GM18519 (cell line): ENCODE measurements at regions not wholly inside any gene's neighbourhood (a gene's known extent, or its start where the extent isn't known, plus 50 kb on each side); places are given as distances from the start of the nearest gene placed in this dataset.

Experiments
- ATAC-seq: cut with Tn5 transposase; IDR thresholded peaks from one replicate; pipeline ENCODE4 v1.9.1; 2021; ENCODE audit warnings: mild to moderate bottlenecking, moderate library complexity; ENCODE audit not compliant: unreplicated experiment, low FRiP score

DNA sequence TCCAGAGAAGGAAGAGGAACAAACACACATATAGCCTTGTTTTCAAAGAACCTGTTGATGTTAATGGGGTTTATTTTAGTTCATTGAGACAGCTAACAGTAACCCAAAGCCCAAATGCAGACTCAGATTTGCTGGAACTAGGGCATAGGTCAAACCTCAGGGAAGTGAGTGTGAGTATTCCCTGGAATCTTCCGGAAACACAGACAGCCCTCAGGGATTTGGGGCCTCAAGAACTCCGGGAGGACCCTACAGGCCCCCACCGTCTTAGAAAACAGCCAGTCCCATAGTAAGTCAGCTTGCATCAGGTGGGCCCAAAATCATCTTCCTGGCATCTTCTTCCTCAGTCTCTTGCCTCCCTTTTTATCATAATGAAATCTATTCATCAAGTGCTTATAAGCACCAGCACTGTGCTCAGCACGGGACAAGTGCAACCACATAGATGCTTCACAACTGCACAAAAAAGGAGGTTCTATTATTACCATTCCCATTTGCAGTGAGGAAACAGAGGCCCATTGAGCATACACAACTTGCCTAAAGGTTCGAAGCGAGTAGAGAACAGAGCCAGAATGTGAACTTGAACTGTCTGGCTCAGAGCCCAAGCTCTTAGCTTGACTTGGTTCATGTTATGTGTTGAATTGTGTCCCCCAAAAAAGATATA, 50.2 kb upstream of the BCL11A start:
- ATAC-seq, result no peak

DNA sequence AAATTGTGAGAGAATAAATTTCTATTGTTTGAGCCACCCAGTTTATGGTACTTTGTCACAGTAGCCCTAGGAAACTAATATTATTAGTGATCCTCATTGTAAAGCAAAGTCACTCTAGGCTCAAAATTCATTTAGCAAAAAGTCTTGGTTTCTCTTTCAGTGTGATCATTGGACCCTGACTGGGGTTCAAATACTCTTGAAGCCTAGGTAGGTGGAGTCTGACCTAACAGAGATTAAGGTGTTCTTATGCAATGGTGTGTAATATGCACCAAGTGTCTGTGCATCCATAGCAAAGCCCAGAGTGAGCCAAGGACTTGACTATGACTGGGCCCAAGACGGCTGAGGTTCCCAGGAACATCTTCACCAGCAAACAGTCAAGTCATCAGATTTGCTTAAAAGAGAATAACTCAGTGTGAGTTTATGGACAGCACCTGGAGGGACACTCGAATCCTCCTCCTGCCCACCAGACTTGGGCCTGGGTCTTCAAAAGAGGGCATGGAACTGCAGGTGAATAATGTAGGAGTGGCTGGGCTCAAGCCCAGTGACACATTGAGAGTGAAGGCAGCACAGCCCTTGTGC, 51.1 kb upstream of the BCL11A start:
- no peak for ATAC-seq

GRCh38 chr2:60605866-60606265, 52.4 kb upstream of the BCL11A start:
- ATAC-seq, result no peak

DNA sequence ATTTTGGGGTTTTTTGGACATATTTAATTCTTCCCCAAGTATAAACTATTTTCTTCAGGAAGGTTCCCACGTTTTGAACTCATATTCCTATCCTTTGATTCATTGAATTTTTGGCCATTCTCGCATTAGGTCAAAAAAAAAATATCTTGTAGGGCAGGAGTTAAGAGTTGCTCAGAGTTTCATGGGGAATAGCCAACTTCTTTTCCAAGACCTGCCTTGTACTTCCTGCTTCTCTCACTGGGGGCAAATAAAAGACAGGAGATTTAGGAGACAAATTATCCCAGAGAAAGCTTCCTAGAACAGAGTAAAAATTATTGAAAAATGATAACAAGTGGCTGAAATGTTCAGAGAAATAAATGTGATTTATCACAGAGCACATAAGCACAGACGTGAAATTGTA, 55.2 kb upstream of the BCL11A start:
- no peak for ATAC-seq

DNA sequence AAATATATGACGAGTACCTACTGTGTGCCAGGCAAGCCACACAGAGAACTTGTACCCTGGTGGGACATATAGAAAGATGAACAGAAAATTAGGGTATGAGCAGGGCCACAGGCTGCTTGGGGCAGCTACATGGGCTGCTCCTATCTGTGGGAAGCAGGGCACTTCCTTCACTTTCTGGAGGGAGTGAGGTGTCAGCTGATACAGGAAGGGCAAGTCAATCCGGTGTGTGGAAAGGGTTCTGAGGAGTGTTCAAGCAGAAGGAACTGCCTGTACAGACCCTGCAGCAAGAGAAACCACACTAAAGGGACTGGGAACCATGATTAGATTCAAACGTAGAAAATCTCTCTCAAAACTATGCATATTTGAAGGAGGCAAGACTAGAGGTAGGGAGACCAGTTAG, 58.6 kb upstream of the BCL11A start:
- no peak for ATAC-seq

GRCh38 chr2:60614319-60614718, 60.9 kb upstream of the BCL11A start:
- no peak for ATAC-seq

DNA sequence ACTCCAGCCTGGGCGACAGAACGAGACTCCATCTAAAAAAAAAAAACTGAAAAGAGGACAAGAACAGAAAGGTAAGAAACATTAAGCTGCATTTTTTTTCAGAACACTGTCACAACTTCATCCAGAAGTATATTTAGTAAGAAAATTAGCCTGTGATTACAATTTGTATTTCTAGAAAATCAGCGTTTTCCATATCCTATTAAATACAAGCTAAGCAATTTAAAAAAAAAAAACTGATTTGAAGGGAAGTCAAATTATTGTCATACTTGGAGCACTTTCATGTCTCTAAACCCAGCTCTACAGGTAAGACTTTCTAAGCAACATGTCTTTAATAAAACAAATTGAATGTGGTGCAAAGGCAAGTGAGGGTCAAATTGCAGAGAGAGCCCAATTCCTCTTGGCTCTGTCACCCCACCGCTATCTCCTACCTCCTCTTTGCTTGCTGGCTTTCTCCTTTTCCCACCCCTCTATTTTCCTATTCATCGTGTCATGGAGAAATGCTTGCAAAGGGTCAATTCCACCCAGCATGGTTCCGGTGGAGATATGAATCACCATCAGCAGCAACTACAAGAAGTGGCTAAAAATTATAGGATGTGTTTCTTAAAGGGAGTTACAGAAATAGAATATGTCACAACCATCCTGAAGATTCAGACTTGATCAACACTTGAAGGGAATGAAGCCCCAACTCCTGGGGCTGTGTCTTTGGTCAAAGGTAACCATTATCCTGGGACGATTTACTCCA, 68.4 kb upstream of the BCL11A start:
- ATAC-seq, result no peak

- no peak for ATAC-seq
These were observed 69.6 kb upstream of the BCL11A start for GRCh38 chr2:60623040-60623439.

DNA sequence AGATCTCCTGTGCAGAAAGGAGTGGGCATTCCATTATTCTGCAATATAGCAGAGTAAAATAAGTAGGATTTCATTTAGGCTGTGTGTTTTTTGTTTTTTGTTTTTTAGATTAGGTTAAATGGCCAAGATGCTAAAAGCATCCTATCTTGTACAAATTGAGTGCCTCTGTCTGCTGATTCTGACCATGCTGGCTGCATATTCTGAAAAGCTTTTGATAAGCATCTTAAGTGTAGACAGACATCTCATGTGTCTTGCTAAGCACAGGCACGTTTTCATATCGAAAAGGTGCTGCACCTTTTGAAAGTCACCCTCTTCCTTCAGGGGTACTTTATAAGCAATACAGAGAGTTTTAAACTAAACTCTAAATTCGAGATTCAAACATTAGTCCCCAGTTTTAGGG, 74.0 kb upstream of the BCL11A start:
- ATAC-seq, result no peak

GRCh38 chr2:60628026-60628425, 74.6 kb upstream of the BCL11A start:
- no peak for ATAC-seq

- ATAC-seq, result no peak
These were observed 75.3 kb upstream of the BCL11A start for GRCh38 chr2:60628615-60629304.

DNA sequence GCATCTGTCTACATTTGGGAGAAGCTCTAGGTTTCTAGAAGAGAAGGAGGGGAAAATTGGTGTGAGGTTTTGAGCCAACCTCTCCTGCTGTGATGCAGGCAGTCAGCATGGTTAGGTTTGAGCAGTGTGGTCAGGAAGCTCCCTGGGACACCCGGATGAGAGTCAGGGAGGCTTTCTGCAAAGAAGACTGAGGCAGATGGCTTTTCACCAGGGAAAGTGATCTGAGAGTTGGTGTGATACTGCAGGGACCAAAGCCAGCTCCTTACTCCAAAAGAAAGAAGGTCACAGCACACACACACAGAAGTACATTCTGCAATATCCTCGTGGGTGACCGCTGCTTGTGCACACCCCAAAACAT, 75.8 kb upstream of the BCL11A start:
- no peak for ATAC-seq

DNA sequence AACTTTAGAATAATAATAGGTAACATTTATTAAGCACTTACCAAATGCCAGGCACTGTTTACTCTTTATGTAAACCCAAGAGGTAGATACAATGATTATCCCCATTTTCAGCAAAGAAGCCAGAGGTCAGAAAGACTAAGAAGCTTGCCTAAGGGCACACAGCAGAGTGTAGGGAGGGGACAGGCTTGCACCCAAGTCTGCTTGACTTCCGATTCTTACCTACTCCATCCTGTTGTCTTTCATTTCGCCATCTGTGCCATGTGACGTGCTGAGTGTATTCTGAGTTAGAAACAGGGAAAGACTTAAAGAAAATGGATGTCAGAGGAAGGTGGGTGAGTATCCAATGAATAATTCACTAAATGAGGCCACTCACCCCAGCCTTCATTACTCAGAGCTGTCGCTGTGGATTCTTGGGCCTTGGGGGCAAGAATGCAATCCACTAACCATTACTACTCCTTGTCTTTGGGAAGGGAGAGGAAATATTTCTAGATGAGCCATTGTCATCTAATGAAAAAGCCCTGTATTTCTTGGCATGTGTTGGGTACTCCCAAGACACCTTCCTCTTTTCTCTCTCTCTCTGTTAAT, 76.4 kb upstream of the BCL11A start:
- no peak for ATAC-seq

GRCh38 chr2:60633615-60634014, 80.2 kb upstream of the BCL11A start:
- no peak for ATAC-seq

DNA sequence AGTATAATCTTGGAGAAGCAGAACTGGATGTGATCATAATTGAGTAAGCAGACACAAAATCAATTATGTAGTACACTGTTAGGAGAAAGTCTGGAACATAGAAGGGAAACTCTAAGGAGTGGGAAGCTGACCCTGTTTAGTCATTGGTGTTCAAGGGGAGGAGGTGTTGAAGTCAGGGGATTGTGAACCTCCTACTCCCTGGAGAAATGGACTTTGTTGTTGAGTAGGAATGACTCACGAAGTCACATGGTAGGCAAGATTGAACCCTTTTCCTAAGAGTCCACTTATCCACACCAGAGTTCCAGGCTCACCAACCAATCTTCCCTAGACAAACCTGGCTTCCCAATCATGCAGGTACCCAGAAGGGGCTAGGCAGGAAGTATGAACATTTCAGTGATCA, 81.0 kb upstream of the BCL11A start:
- no peak for ATAC-seq

DNA sequence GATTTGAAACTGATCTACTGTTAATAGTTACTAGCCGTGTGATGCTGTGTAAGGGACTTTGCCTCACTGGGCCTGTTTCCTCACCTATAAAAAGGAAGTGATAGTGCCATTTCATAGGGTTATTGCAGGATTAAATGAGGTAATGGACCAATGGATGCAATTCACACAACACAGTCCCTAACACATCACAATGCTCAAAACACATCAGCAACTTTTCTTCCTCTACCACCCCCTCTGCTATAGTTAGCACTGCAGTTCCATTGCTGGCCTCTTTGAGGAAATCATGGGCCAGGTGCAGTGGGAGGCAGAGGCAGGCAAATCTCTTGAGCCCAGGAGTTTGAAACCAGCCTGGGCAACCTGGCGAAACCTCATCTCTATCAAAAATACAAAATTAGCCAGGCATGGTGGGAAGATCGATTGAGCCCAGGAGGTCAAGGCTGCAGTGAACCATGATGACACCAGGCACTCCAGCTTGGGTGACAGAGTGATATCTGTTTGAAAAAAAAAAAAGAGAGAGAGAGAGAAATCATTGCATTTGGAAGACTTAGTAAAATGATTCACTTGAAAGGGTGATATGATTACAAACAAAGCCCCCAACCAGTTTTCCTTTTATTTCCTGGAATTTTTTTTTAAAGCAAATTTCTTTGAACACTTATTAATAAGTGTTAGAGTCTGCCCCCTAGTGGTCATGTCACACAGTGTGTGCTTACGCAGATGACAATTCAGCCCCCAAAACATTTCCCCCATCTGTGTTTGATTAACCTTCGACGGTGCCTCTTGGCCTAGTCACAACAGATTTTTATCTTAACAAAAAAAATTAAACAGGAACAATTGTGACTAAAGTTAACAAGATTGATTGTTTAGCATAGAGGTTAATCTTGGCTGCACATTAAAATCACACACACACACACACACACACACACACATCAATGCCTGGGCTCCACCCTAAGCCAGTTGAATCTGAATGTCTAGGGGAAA, 88.6 kb upstream of the BCL11A start:
- ATAC-seq, result no peak

DNA sequence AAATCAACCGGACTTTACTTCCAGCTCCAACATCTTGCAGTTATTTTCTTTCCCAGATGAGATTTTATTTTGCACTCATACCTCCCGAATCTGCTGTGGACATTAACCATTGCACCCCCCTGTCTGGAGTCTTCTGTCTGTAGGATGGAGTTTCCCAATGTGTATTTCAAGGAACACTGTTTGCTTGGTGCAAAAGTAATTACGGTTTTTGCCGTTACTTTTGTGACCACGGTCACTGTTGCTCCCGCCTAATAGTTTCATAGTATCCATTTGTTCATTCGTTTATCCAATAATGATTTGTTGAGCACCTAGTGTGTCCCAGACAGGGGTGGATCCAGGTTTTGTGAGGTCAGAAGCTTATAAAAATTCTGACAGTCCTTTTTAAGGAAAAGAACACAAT, 90.3 kb upstream of the BCL11A start:
- no peak for ATAC-seq

DNA sequence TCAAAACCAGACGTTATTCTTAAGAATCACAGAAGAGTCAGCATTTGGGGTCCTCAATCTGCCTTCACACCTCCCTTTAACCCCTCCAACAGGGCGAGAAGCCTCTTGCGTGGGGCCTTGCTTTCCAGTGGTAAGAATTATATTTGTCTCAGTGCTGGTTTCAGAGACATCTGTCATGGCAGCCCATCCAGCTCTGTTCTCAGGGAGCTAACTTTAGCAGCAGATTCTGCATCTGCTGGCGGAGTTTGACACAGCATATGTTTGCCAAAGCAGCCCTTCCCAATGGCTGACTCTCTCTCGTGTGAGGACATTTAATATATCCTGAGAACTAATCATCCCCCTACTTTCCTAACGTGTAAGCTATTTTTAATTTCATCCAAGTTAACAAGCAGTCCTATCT, 91.5 kb upstream of the BCL11A start:
- no peak for ATAC-seq

- ATAC-seq, result no peak
These were observed 94.7 kb upstream of the BCL11A start for GRCh38 chr2:60648191-60648590.

GRCh38 chr2:60649721-60650120, 96.3 kb upstream of the BCL11A start:
- no peak for ATAC-seq
